ENCODE measurements at regions not wholly inside any gene's neighbourhood (a gene's known extent, or its start where the extent isn't known, plus 50 kb on each side); places are given as distances from the start of the nearest gene placed in this dataset.

- no peak for TF ChIP-seq EZH2 (IDR thresholded peaks at IDR 0.05; ENCODE audit: borderline replicate concordance, insufficient read depth, low read depth, low read length, poor library complexity, severe bottlenecking)
- TF ChIP-seq, protein P1, sequence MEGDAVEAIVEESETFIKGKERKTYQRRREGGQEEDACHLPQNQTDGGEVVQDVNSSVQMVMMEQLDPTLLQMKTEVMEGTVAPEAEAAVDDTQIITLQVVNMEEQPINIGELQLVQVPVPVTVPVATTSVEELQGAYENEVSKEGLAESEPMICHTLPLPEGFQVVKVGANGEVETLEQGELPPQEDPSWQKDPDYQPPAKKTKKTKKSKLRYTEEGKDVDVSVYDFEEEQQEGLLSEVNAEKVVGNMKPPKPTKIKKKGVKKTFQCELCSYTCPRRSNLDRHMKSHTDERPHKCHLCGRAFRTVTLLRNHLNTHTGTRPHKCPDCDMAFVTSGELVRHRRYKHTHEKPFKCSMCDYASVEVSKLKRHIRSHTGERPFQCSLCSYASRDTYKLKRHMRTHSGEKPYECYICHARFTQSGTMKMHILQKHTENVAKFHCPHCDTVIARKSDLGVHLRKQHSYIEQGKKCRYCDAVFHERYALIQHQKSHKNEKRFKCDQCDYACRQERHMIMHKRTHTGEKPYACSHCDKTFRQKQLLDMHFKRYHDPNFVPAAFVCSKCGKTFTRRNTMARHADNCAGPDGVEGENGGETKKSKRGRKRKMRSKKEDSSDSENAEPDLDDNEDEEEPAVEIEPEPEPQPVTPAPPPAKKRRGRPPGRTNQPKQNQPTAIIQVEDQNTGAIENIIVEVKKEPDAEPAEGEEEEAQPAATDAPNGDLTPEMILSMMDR (IDR thresholded peaks at IDR 0.05): no peak
Measured at GRCh38 chr9:110048403-110048975, 159.5 kb downstream of the C9orf152 start.

Measured in B cell (primary cell).